Panc1 (cell line): ENCODE measurements at regions not wholly inside any gene's neighbourhood (a gene's known extent, or its start where the extent isn't known, plus 50 kb on each side); places are given as distances from the start of the nearest gene placed in this dataset.

Source experiments
- ATAC-seq: fragments of 200-7000 bp; cut with Tn5 transposase; 2 replicates; pipeline ENCODE4 v1.9.1; 2020; ENCODE audit warnings: mild to moderate bottlenecking, moderate library complexity
- BruUV-seq: library from RNA; stranded (reverse); fragments of 400-500 nt; replicated peaks from 2 replicates; lab custom pipeline; 2021; lab: Mats Ljungman, UMichigan
- CTCF ChIA-PET: fragments of 300-600 bp; sonication (Branson Sonifier 250); formaldehyde crosslinking; loops from one replicate; lab custom pipeline; 2022; ENCODE audit warnings: antibody characterized with exemption; lab: Charles Lee
- POLR2A ChIA-PET: fragments of 300-600 bp; sonication (Branson Sonifier 250); formaldehyde crosslinking; loops from one replicate; lab custom pipeline; 2022; ENCODE audit warnings: antibody characterized with exemption; lab: Charles Lee
- DNase-seq: peaks from one replicate; pipeline ENCODE4 v3.0.0-alpha.2; 2010; ENCODE audit warnings: low read depth, low spot score
- H3K27ac ChIP-seq: 2 replicates; pipeline ENCODE4 v1.5.1; 2011; ENCODE audit warnings: mild to moderate bottlenecking, low read length, inconsistent platforms
- H3K27me3 ChIP-seq: fragments of 200-500 bp; sonication (Bioruptor generic); 2 replicates; pipeline ENCODE4 v1.6.0; 2014; ENCODE audit warnings: low read length, inconsistent platforms; ENCODE audit not compliant: control insufficient read depth, insufficient read depth
- H3K36me3 ChIP-seq: fragments of 200-500 bp; sonication (Bioruptor generic); 2 replicates; pipeline ENCODE4 v1.5.1; 2014; ENCODE audit warnings: inconsistent platforms, mild to moderate bottlenecking, low read length, moderate library complexity; ENCODE audit not compliant: control insufficient read depth, insufficient read depth
- H3K4me1 ChIP-seq: 2 replicates; pipeline ENCODE4 v1.5.1; 2011; ENCODE audit warnings: inconsistent platforms, mild to moderate bottlenecking, low read length, moderate library complexity; ENCODE audit not compliant: control insufficient read depth, insufficient read depth
- H3K4me3 ChIP-seq, 2 experiments: 2 replicates each; pipeline ENCODE4 v1.5.1; 2011 to 2012; ENCODE audit warnings: low read depth in 2 of 2, low read length in 2 of 2, mild to moderate bottlenecking in 2 of 2, inconsistent platforms in 1 of 2, moderate library complexity in 1 of 2
- H3K9me3 ChIP-seq: fragments of 200-500 bp; sonication (Bioruptor generic); 2 replicates; pipeline ENCODE4 v1.5.1; 2014; ENCODE audit warnings: low read depth, mild to moderate bottlenecking, inconsistent platforms, low read length, moderate library complexity; ENCODE audit not compliant: control insufficient read depth, insufficient read depth
- POLR2AphosphoS5 ChIP-seq: IDR thresholded peaks from 2 replicates; pipeline ENCODE4 v1.6.1; 2012; ENCODE audit warnings: mild to moderate bottlenecking, low read depth, low read length, moderate library complexity
- SIN3A ChIP-seq: IDR thresholded peaks from 2 replicates; pipeline ENCODE4 v1.6.1; 2012; ENCODE audit warnings: low read depth, mild to moderate bottlenecking, low read length, moderate library complexity, borderline replicate concordance; ENCODE audit not compliant: insufficient read depth
- TCF7L2 ChIP-seq: IDR thresholded peaks from 2 replicates; pipeline ENCODE4 v1.6.1; 2011; ENCODE audit warnings: mild to moderate bottlenecking, low read depth, low read length, inconsistent platforms
- in situ Hi-C: cut with HindIII; loops from 2 replicates; pipeline ENCODE4 v1.10.0; 2016; ENCODE audit warnings: low sequenced_read_pairs, low pct_unique_long_range_greater_than_20kb
- intact Hi-C: fragments of 100-400 bp; cut with micrococcal nuclease; formaldehyde crosslinking; loops from one replicate; pipeline ENCODE4 v1.10.0; 2022; ENCODE audit not compliant: unreplicated experiment
- TF ChIP-seq, protein P1 (sequence below), 2 experiments: IDR thresholded peaks; 2 replicates each; pipeline ENCODE4 v1.6.1; 2011 to 2012; ENCODE audit warnings: low read depth in 2 of 2, control low read depth in 1 of 2, low read length in 1 of 2, mild to moderate bottlenecking in 1 of 2, moderate library complexity in 1 of 2; ENCODE audit not compliant: insufficient read depth in 1 of 2
- TF ChIP-seq, protein P2 (sequence below): fragments of 450-650 bp; IDR thresholded peaks from 2 replicates; pipeline ENCODE4 v1.5.1; 2017; ENCODE audit warnings: mild to moderate bottlenecking

DNA sequence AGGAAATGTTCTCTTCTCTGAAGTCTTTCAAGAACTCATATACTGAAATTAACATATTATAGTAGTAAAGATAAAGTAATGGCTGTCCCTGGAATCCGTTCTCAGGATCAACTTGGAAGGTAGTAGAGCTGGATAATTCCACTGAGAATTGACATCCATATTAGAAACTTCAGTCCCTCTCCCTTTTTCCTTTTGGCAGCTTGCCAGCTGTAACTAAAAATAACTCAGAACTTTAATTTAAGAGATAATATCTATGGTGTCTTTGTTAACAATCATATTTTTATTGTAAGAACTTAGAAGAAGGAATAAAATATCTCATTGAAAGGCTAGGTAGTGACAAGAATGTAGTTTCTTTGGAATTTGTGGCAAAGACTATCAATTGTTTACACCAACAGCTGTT is 61.4 kb upstream of the PLEKHA5 start:
- TF ChIP-seq POLR2AphosphoS5, result no peak
- TF ChIP-seq, protein P1, sequence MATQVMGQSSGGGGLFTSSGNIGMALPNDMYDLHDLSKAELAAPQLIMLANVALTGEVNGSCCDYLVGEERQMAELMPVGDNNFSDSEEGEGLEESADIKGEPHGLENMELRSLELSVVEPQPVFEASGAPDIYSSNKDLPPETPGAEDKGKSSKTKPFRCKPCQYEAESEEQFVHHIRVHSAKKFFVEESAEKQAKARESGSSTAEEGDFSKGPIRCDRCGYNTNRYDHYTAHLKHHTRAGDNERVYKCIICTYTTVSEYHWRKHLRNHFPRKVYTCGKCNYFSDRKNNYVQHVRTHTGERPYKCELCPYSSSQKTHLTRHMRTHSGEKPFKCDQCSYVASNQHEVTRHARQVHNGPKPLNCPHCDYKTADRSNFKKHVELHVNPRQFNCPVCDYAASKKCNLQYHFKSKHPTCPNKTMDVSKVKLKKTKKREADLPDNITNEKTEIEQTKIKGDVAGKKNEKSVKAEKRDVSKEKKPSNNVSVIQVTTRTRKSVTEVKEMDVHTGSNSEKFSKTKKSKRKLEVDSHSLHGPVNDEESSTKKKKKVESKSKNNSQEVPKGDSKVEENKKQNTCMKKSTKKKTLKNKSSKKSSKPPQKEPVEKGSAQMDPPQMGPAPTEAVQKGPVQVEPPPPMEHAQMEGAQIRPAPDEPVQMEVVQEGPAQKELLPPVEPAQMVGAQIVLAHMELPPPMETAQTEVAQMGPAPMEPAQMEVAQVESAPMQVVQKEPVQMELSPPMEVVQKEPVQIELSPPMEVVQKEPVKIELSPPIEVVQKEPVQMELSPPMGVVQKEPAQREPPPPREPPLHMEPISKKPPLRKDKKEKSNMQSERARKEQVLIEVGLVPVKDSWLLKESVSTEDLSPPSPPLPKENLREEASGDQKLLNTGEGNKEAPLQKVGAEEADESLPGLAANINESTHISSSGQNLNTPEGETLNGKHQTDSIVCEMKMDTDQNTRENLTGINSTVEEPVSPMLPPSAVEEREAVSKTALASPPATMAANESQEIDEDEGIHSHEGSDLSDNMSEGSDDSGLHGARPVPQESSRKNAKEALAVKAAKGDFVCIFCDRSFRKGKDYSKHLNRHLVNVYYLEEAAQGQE (IDR thresholded peaks at IDR 0.05; ENCODE audit: insufficient read depth in 1 of 2, low read depth in 2 of 2, low read length in 1 of 2), result no peak
- TF ChIP-seq, protein P2, sequence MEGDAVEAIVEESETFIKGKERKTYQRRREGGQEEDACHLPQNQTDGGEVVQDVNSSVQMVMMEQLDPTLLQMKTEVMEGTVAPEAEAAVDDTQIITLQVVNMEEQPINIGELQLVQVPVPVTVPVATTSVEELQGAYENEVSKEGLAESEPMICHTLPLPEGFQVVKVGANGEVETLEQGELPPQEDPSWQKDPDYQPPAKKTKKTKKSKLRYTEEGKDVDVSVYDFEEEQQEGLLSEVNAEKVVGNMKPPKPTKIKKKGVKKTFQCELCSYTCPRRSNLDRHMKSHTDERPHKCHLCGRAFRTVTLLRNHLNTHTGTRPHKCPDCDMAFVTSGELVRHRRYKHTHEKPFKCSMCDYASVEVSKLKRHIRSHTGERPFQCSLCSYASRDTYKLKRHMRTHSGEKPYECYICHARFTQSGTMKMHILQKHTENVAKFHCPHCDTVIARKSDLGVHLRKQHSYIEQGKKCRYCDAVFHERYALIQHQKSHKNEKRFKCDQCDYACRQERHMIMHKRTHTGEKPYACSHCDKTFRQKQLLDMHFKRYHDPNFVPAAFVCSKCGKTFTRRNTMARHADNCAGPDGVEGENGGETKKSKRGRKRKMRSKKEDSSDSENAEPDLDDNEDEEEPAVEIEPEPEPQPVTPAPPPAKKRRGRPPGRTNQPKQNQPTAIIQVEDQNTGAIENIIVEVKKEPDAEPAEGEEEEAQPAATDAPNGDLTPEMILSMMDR, result no peak
- no peak for TF ChIP-seq TCF7L2
- no peak for TF ChIP-seq SIN3A
- BruUV-seq, result no TSS peak
- ChIA-PET CTCF (no interaction called here), POLR2A (no interaction called here)
- Histone ChIP-seq H3K9me3 (no peaks in the 10 kb centered on the region), H3K4me3 (no peak overlapping the region), H3K27ac (no peak overlapping the region), H3K36me3 (no peaks in the 10 kb centered on the region), H3K27me3 (no peaks in the 10 kb centered on the region), H3K4me1 (no peaks in the 10 kb centered on the region)
- ATAC-seq (no peak), DNase-seq (no peak)
- intact Hi-C loops, result no loop called here
- in situ Hi-C loops, result no loop called here

DNA sequence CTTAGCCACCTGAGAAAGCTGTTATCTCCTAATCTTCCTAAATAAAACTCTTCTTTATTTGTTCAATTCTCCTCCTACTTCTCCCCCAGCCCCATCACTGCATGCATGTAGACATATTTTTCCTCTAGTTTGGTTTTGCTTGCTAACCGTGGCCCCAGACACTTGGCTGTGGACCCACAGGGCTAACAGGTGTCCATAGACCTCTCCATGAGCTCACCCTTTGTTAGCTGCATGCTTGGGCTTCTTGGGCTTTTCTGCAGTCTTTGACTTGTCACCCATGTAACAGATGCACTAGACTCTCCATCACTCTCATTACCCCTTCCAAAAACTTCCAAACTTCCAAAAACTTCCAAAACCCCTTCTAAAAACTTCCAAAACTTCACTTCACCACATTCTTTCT is 59.2 kb upstream of the PLEKHA5 start:
- BruUV-seq, result no TSS peak
- H3K27ac ChIP-seq, result no peak overlapping the region
- no peak for DNase-seq
- no peaks in the 10 kb centered on the region for H3K27me3 ChIP-seq
- POLR2A ChIA-PET, result no interaction called here
- in situ Hi-C loops, result no loop called here
- TF ChIP-seq TCF7L2 (no peak), POLR2AphosphoS5 (no peak), SIN3A (no peak)
- TF ChIP-seq, protein P2, result no peak
- TF ChIP-seq, protein P1 (IDR thresholded peaks at IDR 0.05; ENCODE audit: insufficient read depth in 1 of 2, low read depth in 2 of 2, low read length in 1 of 2), result no peak
- H3K36me3 ChIP-seq, result no peaks in the 10 kb centered on the region
- CTCF ChIA-PET, result no interaction called here
- no peak overlapping the region for H3K4me3 ChIP-seq
- H3K4me1 ChIP-seq, result no peaks in the 10 kb centered on the region
- intact Hi-C loops, result no loop called here
- H3K9me3 ChIP-seq, result no peaks in the 10 kb centered on the region
- no peak for ATAC-seq
